GM21367 (cell line): ENCODE measurements at regions not wholly inside any gene's neighbourhood (a gene's known extent, or its start where the extent isn't known, plus 50 kb on each side); places are given as distances from the start of the nearest gene placed in this dataset.

Source experiments
- ATAC-seq: cut with Tn5 transposase; IDR thresholded peaks from one replicate; pipeline ENCODE4 v1.9.1; 2021; ENCODE audit not compliant: unreplicated experiment

GRCh38 chr2:149928011-149928410, 340.4 kb upstream of the MMADHC start:
- no peak for ATAC-seq

GRCh38 chr2:149926149-149926548, 338.6 kb upstream of the MMADHC start:
- no peak for ATAC-seq

- ATAC-seq, result no peak
Observed at GRCh38 chr2:149924549-149925213, 337.1 kb upstream of the MMADHC start.

- ATAC-seq, result no peak
Observed at GRCh38 chr2:149924028-149924427, 336.5 kb upstream of the MMADHC start.

GRCh38 chr2:149921911-149922616, 334.5 kb upstream of the MMADHC start:
- no peak for ATAC-seq

- no peak for ATAC-seq
Observed at GRCh38 chr2:149920389-149920788, 332.8 kb upstream of the MMADHC start.

GRCh38 chr2:149915151-149915550, 327.6 kb upstream of the MMADHC start:
- ATAC-seq, result no peak

GRCh38 chr2:149908726-149909683, 321.4 kb upstream of the MMADHC start:
- ATAC-seq, result no peak

GRCh38 chr2:149906886-149907285, 319.3 kb upstream of the MMADHC start:
- ATAC-seq, result no peak

GRCh38 chr2:149904352-149905175, 317.0 kb upstream of the MMADHC start:
- no peak for ATAC-seq

GRCh38 chr2:149903626-149904025, 316.1 kb upstream of the MMADHC start:
- no peak for ATAC-seq

- ATAC-seq, result no peak
Observed at GRCh38 chr2:149902081-149902480, 314.5 kb upstream of the MMADHC start.

GRCh38 chr2:149901231-149901859, 313.8 kb upstream of the MMADHC start:
- no peak for ATAC-seq

- no peak for ATAC-seq
Observed at GRCh38 chr2:149899390-149899789, 311.8 kb upstream of the MMADHC start.

GRCh38 chr2:149894760-149895159, 307.2 kb upstream of the MMADHC start:
- ATAC-seq, result no peak

GRCh38 chr2:149894226-149894625, 306.7 kb upstream of the MMADHC start:
- ATAC-seq, result no peak

- ATAC-seq, result no peak
Observed at GRCh38 chr2:149892563-149892962, 305.0 kb upstream of the MMADHC start.

GRCh38 chr2:149885946-149886345, 298.4 kb upstream of the MMADHC start:
- no peak for ATAC-seq

GRCh38 chr2:149885468-149885867, 297.9 kb upstream of the MMADHC start:
- ATAC-seq, result no peak

GRCh38 chr2:149884871-149885270, 297.3 kb upstream of the MMADHC start:
- no peak for ATAC-seq
